ENCODE measurements at regions not wholly inside any gene's neighbourhood (a gene's known extent, or its start where the extent isn't known, plus 50 kb on each side); places are given as distances from the start of the nearest gene placed in this dataset.

DNA sequence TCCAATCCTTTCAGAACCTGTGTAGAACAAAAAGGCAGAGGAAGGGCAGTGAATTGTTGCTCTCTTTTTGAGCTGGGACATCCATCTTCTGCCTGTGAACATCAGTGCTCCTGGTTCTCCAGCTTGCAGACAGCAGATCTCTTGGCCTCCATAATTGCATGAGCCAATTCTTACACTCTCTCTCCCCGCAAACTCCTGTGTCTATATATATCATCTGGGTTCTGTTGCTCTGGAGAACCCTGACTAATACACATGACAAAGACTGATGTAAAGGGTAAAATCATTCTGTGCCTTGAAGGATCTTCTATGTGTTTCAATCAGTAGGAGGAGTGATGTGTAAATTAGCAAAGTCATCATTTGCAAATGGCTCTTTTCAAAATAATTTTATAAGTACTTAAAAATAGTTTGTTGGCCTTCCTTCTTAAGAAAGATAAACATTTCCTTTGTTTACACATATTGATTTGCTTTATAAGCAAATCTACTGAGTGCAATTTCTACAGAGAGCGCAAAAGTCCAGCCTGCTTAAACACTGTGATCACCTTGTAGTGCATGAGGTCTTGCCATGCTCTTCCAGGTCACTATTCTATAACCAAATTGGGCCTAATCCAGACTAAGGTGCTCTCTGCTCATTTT is 154.9 kb upstream of the ANKRD28 start:
- DNase-seq (ENCODE audit: low spot score), result no peak

DNA sequence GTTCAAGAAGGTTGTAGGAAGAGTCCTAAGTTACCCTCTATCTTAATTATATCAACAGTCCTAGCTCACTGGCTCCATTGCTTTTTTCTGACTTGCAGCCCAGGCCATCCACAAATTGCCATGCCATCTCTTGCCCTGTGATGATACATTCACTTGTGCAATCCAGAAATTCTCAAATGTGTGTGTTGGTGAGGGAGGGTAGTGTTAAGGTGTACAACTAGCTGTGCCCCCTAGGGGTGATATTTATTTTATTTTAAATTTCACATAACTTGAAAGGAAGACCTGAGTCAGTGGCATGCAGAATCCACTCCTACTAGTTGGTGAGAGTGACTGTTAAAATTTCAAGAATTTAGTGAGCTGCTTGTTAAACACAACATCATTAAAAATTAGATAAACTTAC is 156.1 kb upstream of the ANKRD28 start:
- DNase-seq (ENCODE audit: low spot score), result no peak

DNA sequence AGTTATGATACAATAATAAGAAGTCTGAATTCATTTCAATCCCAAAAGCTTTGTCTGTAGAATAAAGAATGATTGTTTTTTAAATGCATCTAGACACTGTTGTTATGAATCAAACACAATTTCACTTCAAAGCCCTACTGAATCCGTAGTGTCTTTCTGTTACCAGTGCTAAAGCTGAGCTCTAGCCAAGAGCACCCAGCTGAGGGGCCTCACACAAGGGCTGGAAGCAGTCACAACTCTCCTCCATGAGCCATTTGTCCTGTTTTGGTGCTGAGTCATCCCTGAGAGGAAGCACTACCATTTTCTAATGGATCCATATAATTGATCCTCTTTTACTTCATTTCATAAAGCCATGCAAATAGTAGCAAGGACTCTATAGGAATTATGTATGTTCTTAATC is 158.2 kb upstream of the ANKRD28 start:
- no peak for DNase-seq (ENCODE audit: low spot score)

DNA sequence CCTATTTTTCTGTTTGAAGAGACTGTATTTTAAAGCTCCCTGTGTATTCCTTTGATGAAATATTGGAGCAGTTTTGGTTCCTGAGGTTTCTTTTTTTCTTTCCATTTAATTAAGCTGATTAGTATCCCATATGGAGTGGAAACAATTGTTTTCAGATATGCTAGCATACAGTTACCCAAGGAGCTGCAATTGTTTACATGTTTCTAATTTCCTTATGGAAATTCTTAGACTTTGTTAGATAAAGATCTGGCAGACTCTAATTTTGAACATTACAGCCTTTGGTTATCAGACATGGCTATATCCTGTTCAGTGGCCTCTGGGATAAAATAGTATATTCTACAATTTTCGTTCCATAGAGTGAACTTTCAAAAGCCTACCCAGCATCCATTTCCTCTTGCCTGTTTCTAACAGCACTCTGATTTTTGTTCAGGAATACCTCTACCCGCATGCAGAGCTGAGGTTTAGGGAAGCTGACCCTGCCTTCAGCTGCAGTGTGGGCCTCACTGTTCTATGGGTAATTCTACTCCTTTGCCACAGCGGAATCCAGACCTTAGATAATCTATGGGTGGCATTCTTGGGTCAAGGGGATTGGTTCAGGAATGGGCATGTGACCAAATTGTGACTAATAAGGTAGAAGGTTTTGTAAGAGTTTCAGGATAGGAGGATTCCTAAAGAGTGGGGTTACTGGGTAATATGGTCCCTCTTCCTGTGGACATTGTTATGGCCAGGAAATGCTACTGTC is 161.1 kb upstream of the ANKRD28 start:
- no peak for DNase-seq (ENCODE audit: low spot score)

DNA sequence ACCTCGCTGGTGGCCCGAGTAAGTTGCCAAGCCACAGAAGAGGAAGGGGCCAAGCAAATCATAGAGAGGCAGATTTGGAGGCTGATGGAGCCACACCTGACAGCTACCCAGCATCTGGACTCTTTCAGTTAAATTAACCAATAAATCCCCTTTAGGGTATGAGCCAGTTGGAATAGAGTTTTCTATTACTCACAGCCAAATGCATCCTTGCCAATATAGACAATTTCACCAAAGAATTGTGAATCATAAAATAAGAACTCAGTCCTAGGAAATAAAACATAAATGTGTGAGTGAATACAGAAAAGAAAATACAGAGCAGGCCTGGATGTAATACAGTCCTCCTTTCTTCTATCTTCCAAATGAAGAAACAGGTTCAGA is 161.6 kb upstream of the ANKRD28 start:
- no peak for DNase-seq (ENCODE audit: low spot score)

DNA sequence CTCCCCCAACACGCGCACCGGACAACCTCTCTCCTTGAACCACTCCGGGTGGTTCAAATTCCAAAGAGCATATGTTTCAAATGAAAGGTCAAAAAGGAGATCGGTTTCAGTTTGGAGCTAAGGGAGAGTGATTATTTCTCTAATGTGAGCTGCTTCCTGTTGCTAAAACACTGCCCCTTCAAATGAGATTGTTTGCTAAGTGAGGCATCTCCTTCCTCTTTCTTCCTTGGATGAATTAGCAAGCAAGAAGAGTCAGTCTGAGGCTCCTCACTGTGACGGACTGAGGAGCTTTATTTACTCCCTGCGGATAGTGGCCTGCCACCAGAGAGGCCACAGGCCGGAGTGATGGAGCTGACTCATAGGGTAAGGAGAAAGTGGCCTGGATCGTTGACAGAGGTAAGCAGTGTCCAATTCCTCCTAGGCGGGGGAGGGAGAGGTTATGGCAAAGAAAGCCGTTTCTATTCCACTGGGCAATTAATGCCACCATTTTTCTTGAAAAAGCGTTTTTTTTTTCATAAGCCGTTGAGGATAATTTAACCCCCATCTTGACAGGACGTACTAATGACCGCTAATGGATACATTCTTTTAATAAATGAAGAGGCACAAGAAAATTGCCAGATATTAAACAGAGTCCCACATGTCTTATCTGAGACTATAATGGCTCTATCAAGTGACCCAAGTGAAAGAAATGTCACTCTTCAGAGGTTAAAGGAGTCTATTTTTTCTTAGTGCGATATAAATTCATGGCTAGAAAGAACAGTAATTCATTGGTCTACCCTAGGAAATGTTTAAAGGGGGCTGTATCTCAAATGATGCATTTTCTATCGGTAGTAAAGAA is 167.0 kb upstream of the ANKRD28 start:
- DNase-seq (ENCODE audit: low spot score), result no peak

DNA sequence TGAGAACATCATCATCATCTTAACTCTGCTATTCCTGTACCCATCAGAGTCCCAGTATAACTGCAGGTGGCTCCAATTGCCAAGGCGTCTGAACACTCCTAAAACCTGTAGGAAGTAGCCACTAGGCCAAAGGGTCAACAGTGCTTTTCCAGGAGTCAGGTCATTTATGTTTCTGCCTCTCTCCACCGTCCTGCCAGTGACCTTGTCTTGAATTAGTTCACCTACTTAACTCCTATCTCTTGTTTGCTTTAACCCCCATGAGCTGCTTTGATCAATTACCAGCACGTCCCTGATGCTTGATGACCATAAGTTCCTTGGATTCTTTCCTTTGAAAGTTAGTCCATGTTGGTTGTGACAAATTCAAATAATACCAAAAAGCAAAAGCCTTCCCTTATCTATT is 169.8 kb upstream of the ANKRD28 start:
- no peak for DNase-seq (ENCODE audit: low spot score)

DNA sequence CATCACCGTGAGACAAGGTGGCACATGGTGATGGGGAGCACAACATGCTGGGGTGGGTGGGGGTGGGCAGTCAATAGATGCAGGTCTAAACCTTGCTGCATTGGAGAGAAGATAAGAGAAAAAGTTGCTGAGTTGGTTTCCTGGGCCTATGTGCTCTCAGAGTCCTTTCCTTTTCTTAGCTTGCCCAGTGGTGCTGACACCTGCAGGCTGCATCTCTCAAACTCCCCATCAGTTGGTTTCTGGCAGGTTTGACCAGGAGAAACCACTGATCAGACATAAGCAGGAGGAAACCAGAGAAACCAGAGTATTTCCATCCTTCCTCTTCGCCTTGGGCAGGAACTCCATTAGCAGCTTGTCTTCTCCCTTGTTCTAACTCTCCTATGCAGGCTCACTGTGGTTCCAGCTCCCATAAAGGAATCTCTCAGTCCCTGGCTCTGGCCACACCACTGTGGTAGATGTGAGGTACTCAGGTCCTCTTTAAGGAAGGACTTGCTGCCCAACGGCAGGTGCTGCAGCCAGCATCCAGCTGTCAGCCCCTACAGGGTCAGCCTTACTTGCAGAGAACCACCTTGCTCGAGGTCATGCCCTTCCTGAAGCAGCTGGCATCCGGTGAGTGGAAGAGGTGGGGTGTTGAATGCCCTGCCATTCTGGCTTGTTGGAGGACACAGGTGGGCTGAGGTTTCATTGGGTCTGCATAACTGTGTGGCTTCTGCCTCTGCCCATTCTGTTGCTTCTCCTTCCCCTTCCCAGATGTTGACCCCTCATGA is 172.3 kb upstream of the ANKRD28 start:
- DNase-seq (ENCODE audit: low spot score), result no peak

DNA sequence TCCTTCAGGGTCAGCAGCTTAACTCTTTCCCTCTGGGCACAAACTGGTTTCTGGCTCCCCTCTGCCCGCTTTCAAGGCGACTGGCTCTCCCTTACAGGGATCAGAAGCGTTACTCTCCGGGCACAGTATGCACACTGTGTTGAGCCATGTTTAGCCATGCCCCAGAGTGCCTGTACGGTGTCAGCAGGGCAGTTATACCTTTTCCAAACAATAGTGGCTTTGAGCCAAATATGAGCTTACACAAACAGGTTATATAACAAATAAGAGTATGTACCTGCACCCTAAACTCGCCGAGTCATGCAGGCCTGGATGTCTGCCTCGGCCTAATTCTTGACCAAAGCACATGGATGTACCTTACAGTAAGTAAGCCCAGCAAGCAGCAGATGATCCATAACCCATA is 175.6 kb upstream of the ANKRD28 start:
- no peak for DNase-seq (ENCODE audit: low spot score)

DNA sequence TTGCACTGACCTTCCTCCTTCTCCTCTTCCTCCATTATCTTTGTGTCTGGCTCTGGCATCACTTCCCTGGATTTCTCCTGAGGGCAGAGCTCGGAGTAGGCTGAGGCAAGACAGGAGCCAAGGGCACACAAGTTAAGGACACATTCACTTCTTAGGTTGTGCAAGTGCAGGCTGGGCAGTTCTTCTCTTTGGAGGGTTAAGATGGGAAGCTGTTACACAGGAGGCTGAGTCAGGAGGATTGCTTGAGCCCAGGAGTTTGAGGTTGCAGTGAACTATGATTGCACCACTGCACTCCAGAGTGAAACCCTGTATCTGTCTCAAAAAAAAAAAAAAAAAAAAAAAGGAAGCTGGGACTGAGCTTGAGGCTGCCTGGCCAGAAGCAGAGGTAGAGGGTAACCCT is 176.2 kb upstream of the ANKRD28 start:
- no peak for DNase-seq (ENCODE audit: low spot score)

DNA sequence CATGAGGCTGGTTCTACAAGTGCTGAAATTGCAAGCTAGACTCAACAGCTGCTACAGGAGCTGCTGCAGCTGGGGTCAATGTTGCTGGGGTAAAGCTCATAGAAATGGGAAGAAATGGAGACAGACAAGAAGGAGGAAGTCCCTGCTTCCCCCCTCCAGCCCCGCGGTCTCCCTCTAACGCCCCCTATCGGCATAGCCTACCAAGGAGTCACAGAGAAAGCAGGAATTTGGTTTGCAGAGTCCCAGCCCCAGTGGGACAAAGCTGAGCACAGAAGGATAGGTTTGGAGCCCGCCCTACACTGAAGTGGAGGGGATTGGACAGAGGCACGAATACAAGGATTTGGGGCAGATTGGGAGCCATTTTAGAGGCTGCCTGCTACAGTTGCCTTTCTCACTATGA is 176.9 kb upstream of the ANKRD28 start:
- no peak for DNase-seq (ENCODE audit: low spot score)

DNA sequence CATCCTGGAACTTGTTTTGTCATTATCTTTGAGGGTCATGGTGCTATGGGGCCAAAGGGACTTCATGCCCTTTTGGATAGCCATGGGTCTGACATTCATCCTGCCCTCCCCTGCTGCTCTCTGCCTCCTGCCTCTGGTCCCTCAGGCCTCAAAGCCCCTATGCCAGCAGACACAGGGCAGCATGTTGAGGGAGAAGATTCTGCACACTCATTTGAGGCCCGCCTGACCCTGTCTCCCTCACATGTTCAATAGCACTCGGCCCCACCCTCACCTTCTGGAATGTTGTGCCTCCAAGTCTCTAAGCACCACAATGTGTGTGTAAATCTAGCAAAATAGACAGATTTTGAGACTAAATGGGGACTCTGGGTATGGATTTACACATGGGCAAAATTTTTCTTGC is 178.7 kb upstream of the ANKRD28 start:
- DNase-seq (ENCODE audit: low spot score), result no peak

DNA sequence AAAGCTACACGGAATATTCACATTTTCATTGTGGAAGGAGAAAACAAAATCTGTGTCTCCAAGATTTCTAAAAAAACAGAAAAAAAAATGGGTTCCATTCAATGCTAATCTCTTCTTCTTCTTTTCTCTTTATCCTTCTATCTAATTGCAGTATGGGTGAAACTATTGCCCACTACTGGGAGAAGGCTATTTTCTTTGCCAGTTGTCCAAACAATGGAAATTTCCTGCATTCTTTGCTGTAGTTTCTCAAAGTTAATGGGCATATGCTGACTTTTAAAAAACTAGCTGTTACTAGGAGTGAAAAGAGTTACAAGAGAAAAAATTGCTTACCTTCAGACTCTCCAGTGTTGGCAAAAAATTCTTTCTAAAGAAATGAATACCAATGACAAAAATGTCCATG is 179.3 kb upstream of the ANKRD28 start:
- no peak for DNase-seq (ENCODE audit: low spot score)

DNA sequence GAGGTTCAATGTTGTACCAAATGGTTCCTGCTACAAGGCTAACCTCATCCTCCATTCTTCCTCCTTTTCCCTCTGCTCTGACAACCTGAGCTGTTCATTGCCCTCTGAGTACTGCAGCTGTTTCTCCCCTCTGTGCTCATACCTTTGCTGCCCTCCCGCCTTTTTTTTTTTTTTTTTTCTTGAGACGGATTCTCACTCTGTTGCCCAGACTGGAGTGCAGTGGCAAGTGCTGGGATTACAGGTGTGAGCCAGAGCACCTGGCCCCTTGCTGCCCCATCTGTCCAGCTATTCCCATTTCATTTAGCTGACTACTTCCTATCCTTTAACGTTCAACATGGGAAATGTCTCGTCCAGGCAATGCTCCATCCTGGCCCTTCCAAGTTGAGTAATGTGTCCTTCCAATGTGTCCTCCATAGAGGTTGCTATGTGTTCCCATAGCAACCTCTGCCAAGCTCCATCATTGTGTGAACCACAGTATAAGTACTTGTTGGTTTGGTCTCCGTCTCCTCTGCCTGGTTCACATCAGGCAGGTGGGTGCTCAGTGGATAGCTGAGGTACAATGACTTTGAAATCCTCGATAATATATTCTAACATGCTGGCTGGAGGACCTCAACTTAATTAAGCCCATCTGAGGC is 179.9 kb upstream of the ANKRD28 start:
- DNase-seq (ENCODE audit: low spot score), result no peak

DNA sequence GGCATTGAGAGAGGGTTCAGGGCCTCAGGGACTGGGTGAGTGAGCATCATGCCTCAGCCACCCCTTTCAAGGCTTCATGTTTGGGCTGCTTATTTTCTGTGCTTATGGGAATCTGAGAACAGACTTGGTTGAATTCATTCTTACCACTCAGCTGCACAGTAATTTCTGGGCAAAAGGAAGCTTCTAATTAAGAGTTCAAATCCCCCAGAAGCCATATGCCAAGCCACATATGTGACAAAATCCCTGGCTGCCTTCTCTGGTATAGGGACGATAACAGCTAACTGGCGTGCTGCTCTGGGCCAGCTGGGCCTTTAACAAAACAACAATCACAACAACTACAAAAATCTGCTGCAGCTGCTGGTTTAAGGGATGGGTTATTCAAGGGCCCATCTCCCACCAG is 181.0 kb upstream of the ANKRD28 start:
- no peak for DNase-seq (ENCODE audit: low spot score)

DNA sequence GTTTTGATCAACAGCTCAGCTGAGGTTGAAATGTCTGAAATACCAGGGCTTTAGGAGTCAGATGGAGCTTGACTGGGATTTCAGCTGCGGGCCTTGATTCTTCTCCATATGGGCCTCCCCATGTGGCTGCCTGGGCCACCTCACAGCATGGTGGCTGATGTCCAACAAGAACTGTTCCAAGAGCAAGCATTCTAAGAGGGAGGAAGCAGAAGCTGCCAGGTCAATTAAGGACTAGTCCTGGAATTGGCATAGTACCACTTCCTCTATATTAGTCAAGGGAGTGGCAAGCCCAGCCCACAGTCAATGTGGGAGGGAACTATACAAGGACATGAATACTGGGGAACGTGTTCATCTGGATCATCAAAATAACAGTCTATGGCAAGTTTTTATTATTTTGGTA is 181.7 kb upstream of the ANKRD28 start:
- DNase-seq (ENCODE audit: low spot score), result no peak

DNA sequence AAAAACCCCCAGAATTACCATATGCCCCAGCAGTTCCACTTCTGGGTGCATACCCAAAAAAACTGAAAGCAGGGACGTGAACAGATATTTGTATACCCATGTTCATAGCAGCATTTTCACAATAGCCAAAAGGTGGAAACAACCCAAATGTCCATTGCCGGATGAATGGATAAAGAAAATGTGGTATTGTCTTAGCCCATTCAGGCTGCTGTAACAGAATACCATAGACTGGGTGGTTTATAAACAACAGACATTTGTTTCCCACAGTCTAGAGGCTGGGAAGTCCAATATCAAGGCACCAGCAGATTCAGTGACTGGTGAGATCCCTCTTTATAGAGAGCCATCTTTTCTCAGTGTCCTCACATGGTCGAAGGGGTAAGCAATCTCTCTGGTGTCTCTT is 182.1 kb upstream of the ANKRD28 start:
- no peak for DNase-seq (ENCODE audit: low spot score)

DNA sequence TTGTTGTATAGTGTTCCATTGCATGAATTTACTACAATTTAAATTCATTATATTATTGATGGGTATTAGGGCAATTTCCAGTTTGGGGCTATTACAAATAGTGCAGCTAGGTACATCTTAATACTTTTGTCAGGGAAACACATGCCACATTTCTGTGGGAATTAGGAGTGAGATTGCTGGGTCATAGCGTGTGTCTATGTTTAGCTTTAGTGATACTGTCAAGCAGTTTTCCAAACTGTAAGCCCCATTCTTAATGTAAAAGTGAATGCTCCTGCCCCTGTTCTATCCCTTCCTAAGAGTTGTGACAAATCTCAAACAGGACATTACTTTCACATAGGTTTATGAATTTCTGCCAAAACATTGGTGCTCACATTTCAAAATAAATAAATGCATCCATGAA is 184.5 kb upstream of the ANKRD28 start:
- DNase-seq (ENCODE audit: low spot score), result no peak

DNA sequence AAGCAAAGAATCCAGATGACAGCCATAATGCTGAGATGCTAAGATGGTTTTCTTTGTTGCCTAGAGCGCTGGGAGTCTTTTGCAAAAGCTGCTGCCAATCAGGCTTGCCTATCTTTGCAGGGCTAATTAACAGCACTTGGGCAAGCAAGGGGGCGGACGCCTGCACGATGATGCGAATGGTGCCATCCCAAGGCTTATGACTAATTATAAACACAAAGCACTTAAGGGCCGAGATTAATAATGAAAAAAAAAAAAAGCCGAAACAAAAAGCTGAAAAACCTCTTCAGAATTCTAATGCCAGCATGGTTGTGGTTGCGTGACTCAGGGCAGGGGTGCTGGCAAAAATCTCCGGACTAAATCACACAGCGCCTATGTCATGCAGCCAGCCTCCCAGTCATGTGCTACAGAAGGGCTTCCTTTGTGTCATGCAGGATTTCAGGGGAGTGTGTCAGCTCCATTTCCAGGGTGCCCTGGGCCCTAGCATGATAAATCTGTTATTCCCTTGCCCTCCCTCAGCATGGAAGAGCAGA is 185.0 kb upstream of the ANKRD28 start:
- DNase-seq (ENCODE audit: low spot score), result no peak

DNA sequence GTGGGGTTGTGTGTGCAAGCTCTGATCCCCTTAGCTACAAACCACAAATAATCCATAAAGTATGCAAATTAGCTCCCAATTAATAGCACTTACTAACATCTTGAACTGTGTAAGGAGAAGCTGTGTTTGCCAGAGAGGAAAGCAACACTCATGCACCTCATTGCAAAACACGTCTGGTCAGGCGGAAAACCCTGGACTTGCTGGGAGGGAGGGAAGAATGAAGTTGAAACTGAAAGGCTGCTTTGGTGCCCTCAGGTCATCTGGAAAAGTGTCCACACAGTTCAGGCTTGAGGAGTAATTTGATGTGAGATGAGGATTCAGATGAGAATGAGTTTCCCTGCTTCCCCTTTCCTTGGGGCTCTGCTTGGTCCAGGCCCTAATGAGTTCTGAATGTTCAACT is 185.5 kb upstream of the ANKRD28 start:
- DNase-seq (ENCODE audit: low spot score), result no peak

DNA sequence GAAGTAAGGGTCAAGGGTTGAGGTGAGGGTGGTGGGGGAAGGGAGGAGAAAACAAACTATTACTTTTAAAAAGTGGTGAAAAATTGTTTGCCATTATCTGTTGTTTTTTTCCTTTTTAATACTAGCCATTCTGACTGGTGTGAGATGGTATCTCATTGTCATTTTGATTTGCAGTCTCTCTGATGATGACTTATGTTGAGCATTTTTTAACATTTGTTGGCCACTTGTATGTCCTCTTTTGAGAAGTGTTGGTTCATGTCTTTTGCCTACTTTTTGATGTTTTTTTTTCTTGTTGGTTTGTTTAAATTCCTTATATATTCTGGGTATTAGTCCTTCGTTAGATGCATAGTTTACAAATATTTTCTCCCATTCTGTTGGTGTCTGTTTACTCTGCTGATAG is 185.9 kb upstream of the ANKRD28 start:
- DNase-seq (ENCODE audit: low spot score), result no peak

DNA sequence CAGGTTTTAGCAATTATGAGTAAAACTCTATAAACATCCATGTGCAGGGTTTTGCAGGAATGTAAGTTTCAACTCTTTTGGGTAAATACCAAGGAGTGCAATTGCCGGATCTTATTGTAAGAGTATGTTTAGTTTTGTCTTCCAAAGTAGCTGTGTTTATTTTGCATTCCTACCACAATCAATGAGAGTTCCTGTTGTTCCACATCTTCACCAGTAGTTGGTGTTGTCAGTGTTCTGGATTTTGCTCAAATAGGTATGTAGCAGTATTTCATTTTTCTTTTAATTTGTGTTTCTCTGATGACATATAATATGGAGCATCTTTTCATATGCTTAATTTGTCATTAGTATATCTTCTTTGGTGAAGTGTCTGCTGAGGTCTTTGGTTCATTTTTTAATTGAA is 185.1 kb upstream of the GALNT15 start:
- no peak for DNase-seq (ENCODE audit: low spot score)
